ENCODE measurements at regions not wholly inside any gene's neighbourhood (a gene's known extent, or its start where the extent isn't known, plus 50 kb on each side); places are given as distances from the start of the nearest gene placed in this dataset.

DNA sequence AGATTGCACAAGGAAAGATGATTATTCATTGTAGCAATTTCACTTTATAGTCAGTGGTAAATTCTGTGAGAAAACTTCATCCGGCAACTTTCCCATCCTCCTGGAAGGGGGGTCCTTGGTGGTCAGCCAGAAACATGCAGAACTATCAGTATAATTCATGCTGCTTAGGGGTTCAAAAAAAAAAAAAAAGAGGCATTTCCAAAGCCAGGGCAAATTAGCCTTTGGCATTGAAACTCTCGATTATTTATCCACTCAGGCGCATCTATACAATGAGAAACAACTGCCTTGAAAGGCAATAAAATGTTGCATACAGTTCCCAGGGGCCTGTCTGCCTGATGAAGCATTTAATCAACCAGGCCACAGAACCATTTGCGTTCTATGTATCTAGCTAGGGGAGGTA, 263.3 kb downstream of the TMEM167A start:
- TF ChIP-seq POLR2A (IDR thresholded peaks at IDR 0.05), result no peak
- TF ChIP-seq POLR2AphosphoS5 (IDR thresholded peaks at IDR 0.05), result no peak
- TF ChIP-seq, protein P1, sequence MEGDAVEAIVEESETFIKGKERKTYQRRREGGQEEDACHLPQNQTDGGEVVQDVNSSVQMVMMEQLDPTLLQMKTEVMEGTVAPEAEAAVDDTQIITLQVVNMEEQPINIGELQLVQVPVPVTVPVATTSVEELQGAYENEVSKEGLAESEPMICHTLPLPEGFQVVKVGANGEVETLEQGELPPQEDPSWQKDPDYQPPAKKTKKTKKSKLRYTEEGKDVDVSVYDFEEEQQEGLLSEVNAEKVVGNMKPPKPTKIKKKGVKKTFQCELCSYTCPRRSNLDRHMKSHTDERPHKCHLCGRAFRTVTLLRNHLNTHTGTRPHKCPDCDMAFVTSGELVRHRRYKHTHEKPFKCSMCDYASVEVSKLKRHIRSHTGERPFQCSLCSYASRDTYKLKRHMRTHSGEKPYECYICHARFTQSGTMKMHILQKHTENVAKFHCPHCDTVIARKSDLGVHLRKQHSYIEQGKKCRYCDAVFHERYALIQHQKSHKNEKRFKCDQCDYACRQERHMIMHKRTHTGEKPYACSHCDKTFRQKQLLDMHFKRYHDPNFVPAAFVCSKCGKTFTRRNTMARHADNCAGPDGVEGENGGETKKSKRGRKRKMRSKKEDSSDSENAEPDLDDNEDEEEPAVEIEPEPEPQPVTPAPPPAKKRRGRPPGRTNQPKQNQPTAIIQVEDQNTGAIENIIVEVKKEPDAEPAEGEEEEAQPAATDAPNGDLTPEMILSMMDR (IDR thresholded peaks at IDR 0.05), result no peak
- TF ChIP-seq EP300 (IDR thresholded peaks at IDR 0.05; ENCODE audit: low read depth), result no peak

Measured in transverse colon (tissue), 4 donors.